RPMI8226 (cell line): ENCODE measurements at regions not wholly inside any gene's neighbourhood (a gene's known extent, or its start where the extent isn't known, plus 50 kb on each side); places are given as distances from the start of the nearest gene placed in this dataset.

Source experiments
- DNase-seq: peaks from one replicate; pipeline ENCODE4 v3.0.0-alpha.2; 2015

DNA sequence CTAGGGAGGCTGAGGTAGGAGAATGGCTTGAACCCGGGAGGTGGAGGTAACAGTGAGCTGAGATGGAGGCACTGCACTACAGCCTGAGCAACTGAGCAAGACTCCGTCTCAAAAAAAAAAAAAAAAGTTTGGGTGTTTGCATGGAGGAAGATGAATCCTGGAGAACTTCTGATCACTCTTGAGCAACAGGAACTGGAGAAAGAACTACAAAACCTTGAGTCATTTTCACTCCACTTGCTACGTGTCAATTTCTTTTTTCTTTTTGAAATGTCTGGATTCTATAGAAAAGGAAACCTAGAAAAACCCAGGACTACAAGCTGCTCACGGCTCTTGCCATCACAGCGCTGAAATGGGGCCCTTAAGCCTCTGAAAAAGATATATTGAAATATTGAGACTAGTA is 189.6 kb upstream of the NRP1 start:
- DNase-seq, result no peak

DNA sequence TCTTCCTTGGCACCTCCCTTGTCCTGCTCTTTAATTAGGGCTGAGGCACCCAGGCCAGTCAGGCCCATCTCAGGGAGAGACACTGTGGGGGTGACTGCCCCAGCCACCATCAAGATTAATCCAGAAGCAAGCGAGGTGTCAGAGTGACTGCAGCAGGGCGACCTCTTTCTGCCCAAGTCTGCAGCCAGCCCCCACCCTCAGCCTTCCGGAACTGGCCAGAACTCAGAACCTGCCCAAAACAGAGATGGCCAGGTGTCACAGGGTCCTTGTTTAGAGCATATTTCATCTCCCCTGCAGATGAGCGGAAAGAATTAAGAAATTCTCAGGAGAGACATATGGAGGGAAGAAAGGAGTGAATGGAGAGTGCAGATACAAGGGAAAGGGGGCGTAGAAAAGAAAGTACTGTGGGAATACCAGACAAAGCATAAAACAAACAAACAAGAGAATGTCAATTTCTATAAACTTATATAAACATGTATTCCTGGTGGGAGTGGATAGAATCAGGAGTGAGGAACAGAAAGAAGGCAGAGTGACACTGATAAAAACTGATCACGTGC is 188.8 kb upstream of the NRP1 start:
- DNase-seq, result no peak

DNA sequence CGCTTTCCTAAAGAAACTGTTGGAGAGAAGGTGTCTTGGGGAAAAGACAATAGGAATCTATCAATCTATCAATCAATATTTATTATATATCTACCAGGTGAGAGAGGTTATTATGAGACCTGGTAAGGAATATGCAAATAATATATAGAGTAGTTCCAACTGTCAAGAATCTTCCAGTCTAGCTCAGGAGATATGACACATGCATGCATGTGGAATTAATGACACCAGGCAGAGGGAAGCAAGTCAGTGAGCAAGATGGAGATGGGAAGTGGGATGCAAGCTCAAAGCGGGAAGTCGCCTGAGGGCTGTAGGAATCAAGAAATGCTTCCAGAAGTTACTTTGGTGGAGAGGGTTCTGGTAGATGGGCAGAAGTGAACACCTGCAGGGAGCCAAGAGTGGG is 187.4 kb upstream of the NRP1 start:
- no peak for DNase-seq

DNA sequence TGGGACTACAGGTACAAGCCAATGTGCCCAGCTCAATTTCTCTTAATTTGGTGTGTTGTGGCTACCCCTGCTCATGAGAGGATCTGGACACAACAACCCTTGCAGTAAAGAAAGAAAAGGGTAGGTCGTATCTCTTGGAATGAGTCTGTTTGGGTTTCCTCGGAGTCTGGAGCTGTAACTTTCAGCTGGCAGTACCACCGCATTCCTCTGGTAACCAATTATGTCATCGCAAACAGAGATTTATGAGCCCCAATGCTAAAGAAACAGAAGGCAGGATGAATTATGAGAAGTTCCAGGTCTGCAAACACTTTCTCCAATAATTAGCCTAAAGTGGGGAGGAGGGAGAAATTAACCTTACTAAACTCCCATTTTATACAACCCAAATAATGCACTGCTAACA is 186.6 kb upstream of the NRP1 start:
- DNase-seq, result no peak

DNA sequence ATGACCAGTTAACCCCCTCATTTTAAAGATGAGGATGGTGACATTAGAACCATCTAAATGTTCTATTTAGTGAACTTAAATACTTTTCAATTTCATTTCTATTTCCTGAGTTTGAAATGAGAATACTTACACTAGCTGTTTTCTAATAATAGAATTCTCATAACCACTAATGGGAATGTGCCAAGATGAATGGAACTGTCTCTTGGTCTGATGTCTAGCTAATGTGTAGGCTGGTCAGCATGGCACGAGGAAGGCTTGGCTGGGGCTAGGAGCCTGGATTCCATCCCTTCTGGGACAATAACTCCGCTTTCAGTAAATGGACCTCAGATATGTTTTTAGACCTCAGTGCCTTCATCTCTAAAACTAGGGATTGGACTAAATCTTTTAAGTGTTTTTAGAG is 185.8 kb upstream of the NRP1 start:
- no peak for DNase-seq

DNA sequence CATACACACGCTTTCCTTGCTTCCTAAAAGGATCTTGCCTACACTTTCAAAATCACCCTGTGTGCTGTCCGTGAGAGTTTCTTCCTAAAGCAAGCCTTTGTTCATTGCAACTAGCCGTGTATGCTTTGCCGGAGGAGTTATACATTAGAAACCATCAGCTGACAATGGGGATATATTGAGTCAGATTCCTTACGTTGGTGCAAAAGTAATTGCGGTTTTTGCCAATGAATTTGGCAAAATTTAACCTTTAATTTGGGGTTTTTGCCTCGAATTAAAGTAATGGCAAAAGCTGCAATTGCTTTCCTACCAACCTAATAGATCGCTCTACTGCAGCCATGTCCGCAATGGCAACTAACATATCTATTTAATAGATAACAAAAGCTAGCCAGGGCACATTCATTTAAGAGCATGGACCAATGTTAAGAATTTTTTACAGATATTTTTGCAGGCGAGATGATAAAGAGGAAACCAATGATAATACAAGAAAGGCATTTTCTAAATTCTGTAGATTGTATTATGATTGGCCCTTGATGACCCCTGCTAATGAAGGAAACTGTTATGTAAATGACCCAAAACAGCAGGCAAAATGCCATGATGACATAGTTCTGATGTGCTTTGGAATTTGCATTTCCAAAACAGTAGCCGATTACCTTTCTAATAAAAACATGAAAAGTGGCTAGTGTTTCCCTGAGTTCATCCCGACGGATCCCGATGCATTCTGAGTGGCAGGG is 184.8 kb upstream of the NRP1 start:
- no peak for DNase-seq

DNA sequence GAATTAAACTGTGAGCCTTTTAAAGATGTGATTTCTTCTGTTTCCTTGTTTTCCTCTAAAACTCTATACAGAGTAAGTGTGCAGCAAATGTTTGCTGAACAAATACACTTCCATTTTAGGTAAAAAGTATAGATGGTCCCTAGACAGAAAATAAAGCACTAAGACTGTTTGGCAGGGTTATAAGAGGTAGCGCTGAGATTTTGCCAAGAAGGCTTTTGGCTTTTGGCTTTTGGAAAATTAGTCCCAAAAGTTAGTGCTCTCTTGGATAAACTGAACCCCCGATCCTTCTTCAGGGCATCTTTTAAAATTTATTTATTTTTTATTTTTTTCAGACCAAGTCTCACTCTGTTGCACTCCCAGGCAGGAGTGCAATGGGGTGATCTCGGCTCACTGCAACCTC is 175.7 kb upstream of the NRP1 start:
- no peak for DNase-seq

DNA sequence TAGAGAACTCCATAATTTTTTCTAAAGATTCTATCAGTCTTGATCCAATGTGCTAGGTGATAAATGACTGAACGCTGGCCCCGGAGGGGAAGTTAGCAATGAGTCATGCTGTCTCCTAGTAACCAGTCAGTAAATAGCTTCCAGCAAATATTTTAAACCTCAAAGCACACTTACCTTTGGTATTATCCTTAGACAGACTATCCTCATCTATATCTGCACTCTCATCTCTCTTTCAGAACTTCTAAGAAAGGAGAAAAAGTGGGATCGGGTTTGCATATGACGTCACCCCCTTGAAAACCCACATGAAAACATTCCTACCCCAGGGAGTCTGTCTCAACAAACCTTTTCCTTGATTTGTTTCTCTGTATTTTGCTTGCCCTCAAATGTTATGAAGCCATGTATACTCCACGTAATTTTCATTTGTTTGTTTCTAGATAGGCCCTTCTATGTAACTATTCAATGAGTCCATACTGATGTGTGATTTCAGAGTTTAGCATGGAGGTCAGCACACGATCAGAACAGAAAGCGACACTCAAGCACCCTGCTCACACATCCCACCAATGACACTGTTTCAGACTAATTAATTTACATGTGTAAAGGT is 174.9 kb upstream of the NRP1 start:
- DNase-seq, result no peak

DNA sequence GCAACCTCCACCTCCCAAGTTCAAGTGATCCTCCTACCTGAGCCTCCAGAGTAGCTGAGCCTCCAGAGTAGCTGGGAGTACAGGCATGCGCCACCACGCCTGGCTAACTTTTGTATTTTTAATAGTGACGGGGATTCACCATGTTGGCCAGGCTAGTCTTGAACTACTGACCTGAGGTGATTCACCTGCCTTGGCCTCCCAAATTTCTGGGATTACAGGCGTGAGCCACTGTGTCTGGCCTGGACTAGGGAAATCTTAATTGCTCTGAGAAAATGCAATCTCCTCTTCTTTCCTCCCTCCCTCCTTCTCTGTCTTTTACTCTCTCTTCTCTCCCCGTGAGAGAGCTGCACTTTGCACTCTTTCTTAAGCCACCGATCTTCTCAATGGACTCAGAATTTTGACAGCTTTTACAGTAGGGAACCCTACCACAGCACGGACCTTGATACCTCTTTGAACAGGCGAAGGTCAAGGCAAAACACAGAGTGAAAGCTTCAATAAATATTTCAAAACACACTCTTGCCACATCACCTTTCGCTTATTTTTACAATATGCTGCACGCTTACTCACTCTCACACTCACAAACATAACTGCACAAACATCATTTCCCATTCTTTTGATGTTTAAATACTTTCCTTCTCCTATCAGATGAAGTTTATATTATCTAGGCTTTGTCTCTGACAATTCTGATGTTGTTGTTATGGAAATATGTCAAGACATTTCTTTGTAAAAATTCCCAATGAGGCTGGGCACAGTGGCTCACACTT is 173.4 kb upstream of the NRP1 start:
- no peak for DNase-seq

DNA sequence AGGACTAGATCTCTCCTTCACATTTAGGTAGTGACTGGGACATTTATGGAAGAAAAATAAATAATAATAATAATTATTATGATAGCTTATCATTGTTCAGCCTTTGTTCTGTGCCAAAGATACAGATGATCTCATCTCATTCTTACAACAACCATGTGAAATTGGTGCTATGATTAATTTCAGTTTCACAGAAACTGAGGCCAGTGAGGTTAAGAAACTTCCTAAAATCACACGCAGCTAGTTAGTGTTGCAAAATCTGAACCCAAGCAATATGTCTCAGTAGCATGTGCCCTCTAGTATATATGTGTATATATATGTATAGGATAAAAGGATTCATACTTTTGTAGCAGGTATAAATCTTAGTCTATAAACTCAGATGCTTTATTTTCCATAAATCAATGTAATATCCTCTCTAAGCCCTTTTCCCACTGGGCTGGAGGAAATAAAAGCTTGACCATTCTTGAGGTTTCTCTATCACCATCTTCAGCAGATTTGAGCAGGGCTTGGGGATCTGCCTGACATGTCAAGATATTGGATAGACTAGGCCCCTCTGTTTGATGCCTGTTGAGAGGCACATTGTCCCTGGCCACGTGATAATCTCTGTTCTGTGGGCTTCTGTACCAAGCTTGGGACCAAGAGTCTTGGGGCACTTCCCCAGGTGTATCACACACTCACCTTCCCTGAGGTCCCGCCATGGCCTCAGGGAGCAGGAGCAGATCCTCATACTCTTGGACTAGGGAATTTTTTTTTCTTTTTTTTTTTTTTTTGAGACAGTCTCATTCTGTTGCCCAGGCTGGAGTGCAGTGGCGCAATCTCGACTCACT is 172.6 kb upstream of the NRP1 start:
- no peak for DNase-seq

DNA sequence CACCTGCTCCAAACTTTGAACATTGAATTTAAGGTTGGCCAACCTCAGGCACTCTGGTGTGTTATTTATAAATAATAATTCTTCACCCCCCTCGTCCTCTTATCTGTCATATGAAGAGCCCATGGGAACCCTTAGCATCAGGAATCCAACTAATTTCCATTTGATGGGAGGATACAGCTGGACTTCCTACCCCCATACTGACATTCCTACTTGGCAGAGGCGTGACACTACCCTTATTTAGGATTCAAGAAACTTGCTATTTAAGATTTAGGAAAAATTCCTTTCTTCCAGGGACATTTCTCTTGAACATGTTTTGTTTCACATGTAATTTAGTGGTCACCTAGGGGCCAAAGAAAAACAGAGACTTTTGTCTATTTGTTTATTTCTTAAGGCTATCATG is 171.9 kb upstream of the NRP1 start:
- DNase-seq, result no peak

DNA sequence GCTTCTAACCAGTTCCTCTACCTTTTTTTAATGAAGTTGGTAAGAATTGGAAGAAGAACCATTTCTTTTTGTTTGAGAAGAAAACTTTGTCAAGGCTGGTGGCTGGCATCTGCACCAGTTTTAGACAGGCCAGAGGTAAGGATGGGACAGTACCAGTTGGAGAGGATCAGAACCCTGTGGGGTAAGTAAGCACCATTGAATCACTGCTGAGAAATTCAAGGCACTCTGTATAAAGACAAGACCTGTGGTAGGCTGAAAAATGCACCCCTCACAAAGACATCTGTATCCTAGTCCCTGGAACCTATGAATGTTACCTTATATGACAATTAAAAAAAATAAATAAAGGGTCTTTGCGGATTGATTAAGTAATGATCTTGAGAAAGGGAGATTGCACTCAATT is 166.7 kb upstream of the NRP1 start:
- no peak for DNase-seq

DNA sequence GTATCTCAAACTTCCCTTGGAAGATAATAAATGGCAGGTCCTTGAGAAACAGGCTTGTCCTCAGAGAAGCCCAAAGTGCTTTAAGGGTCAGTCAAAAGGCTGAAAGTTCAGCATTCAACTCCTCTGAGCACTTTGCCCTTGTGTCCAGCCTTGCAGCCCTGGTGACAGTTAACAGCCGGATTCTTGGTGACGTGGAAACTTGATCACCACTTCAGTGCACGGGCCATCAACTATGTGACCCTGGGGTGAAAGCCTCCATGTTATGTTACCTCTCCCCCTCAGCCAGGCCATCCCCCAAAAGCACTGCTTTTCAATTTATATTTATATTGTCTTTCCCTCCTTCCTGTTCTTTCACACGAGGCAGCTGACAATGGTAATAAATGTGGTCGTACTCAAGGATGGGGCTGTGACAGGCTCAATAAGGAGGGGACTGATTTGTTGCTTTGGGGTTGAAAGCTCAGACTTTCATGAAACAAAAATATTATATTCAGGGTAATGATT is 164.0 kb upstream of the NRP1 start:
- no peak for DNase-seq

DNA sequence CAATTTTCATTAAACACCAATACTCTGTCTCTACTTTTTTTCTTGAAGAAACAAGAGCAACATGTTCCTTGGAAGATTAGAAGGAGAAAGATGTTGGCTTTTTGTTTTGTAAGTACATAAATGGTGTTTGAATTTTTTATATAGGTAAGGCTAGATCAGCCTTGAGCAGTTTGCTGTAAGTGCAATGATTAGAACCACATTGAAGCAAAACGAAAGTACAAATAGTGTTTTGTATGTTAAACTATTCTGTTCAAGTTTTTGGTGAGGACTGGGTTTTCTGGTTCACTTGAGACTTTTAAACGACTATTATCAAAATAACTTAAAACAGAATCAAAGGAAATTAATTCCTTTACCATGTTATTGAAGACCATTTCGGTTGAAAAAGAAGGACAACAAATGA is 162.9 kb upstream of the NRP1 start:
- no peak for DNase-seq

DNA sequence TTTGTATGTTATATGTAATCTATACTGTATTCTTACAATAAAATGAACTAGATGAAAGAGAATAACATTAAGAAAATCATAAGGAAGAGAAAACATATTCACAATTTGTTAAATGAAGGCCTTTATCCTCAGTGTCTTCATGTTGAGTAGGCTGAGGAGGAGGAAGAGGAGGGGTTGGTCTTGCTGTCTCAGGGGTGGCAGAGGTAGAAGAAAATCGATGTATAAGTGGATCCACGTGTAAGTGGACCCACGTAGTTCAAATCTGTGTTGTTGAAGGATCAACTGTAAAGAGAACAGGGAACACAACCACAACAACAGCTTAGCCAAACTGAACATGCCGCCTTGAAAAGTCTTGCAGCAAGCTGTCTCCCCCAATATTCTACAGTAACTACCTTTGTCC is 161.6 kb upstream of the NRP1 start:
- DNase-seq, result no peak

DNA sequence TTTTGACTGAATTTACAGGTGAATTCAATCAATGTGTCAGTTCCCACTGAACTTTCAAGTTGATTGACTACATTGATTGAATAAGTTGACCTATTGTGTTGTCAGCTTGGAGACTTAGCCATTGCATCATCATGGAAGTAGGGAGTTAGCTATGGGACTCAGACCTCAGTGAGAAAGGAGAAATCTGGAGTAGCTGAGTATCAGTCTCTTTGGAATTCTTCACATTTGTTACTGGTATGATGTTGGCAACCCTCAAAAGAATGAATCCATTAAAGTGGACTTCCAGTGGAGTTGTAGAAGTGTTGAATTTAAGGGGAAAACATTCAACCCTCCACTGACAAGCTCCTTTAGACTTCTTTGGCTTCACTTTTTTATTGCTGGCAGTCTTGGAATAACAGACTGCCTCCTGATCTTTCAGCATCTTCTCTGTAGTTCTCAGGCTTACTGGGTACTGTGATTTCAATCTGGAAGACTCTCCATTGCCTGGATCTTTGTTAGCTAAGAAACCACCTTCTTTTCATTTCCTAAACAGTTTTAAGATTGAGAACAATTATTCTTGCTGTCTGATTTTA is 160.3 kb upstream of the NRP1 start:
- DNase-seq, result no peak

DNA sequence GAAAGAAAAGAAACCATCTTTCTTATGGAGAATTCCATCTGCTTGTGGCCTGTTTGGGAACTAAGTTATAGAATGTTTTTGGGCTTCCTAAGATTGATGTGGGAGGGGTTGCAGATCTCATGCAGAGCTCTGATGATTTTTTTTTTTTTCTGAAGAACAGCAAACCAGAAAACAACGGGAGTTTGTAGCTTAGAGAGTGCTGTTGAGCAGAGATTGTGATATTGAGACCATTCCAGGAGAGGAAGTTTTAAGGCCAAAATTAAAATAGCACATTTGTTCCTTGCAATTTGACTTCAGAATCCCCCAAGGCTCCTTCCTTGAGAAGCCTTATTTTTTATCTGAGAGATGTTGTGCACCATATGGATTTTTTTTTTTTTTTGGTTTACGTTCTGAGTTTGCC is 159.5 kb upstream of the NRP1 start:
- DNase-seq, result no peak

DNA sequence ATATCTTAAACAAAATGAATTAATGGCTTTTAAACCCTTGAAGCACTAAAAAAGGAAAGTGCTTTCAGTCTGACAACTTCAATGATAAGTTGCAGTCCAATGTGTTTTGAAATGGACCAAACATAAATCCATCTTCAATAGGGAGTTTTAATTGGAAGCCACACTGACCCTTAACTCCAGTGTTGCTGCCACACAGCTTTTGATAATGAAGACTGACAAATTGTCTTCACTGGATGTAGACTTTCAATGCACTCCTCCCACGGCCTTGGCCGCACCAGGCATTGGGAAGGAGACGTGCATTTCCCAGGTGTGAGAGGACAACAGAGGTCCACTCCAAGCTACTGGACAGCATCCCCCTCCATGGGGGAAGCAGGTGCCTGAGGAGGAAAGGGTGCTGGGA is 159.0 kb upstream of the NRP1 start:
- DNase-seq, result no peak

DNA sequence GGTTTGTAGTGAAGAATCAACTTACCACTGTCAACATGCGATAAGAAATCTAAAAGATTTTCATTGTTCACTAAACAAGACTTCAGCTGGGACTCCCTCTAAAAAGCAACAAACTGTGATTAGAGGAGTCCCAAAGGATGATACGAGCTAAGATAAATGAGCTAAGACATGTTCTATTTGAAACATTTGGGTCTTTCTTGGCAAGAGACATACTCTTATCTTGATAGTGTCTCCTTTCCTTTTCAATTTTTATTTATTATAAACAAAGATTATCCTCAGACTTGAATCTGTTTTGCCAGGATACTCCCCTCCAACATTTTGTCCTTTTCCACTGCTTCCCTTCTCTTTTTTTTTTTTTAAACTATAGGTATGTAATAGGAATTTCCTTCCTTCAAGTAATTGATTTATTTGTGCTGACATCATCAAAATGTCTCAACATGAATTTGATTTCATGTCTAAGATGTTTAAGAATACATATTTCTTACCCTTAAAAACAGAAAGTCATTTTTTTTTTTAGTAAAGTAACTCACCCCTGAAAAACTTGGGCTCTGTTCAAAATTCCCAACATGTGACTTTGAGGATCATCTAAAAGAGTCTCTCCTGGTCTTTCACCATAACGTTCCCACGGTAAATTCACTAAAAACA is 158.4 kb upstream of the NRP1 start:
- DNase-seq, result no peak

DNA sequence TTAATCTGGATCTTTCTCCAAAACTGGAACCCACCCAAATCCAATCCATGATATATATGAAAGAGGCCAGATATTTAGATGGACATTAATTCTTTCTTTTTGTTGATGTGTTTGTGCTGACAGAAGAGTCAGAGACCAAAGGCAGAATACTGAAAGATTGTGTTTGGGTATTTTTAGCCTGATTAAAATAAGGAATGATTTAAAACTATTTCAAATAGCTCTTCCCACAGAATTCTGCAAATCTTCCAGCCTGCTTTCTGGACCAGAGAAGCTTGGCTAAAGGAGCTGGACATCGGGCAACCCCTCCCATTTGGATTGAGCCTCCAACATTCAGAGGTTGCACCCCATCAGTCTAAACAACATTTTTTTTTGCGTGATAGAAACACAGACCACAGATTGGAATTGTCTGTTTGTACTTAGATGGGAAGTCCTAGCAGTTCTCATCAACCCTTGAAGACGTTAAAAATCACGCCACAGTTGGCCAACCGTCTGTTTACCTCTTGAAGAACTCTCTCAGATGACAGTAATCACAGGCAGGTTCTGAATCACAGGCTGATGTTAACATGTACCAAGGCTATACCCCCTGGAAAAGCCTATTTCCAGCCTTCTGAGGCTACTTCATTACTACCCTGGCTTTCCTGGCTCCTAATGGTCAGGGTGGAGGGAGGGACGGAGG is 155.2 kb upstream of the NRP1 start:
- DNase-seq, result no peak

DNA sequence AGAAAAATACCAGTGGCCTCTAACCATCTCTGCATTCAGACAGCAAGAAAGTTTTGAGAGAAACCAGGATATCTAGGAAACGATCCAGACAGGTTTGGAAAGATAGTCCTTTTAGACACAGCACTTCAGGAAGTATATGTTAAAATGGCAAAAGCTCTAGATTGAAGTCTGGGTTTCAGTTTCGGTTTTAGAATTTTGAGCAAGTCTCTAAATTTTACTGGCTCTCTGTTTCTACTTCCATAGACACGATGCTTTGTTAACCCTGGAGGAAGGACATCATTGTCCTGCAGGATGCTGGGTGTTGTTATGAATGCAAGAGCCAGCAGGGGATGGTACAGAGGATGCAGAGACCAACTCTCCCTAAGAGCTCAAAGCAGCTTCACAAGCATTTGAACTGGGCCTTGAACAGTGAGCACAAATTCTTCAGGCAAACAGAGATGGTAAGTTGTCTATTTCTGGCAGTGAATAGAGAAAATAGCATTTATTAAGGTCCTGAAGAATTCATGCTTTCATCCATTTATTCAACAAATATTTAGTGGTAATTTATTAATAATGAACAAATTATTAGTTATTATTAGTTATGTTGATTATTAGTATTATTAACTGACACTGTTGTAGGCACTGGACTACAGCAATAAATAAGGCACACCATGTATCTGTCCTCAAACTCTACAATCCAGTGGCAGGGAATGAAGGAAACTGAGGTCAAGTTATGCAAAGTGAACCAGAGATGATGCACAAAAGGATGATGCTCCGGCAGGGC is 152.7 kb upstream of the NRP1 start:
- peak; percentile 11 for DNase-seq
